ENCODE measurements at regions not wholly inside any gene's neighbourhood (a gene's known extent, or its start where the extent isn't known, plus 50 kb on each side); places are given as distances from the start of the nearest gene placed in this dataset.

GRCh38 chr21:27301220-27301619 is 334.3 kb upstream of the ADAMTS5 start:
- no peak overlapping the region for H3K4me2 ChIP-seq (ENCODE audit: low read length)

DNA sequence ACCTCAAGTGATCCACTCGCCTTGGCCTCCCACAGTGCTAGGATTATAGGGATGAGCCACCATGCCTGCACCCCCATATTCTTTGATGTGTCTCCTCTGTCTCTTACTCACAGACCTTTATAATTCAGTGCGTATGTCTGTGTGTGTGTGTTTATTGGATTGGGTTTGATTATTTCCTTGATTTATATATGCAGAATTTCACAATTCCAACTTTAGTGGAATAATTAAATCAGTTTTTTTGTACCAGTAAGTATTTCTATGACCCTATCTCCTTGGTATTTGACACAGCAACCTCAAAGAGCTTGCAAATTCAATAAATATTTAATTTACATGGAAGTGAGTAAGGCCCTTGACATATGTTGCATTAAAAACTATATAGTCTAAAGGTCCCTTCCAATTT is 333.9 kb upstream of the ADAMTS5 start:
- Histone ChIP-seq H3K79me2 (ENCODE audit: control insufficient read depth, low read length) (no peaks in the 10 kb centered on the region), H3K4me3 (ENCODE audit: low read length) (no peak overlapping the region), H3K27ac (ENCODE audit: low read depth, low read length) (no peak overlapping the region), H3K4me2 (ENCODE audit: low read length) (no peak overlapping the region), H3K27me3 (ENCODE audit: control insufficient read depth, low read length) (no peaks in the 10 kb centered on the region), H3K36me3 (ENCODE audit: control insufficient read depth, low read length) (no peaks in the 10 kb centered on the region), H4K20me1 (ENCODE audit: control insufficient read depth, insufficient read depth, low read depth, low read length) (no peaks in the 10 kb centered on the region), H3K9me3 (ENCODE audit: control insufficient read depth, insufficient read depth, low read length) (peaks cover 8% of the 10 kb centered on the region; the same call in 1 of the 2 replicates), H3K4me1 (ENCODE audit: control insufficient read depth, low read length) (no peaks in the 10 kb centered on the region), H3F3A (ENCODE audit: control insufficient read depth, insufficient read depth) (no peaks in the 10 kb centered on the region), H3K9me2 (replicated peaks; ENCODE audit: control insufficient read depth, low read length) (no peaks in the 10 kb centered on the region)
- TF ChIP-seq EZH2phosphoT487 (IDR thresholded peaks at IDR 0.05; ENCODE audit: borderline replicate concordance, low read length) = no peak
- no peak for TF ChIP-seq CTCF (IDR thresholded peaks at IDR 0.05; ENCODE audit: low read depth, low read length, poor library complexity, severe bottlenecking)

More at GRCh38 chr21:27301220-27301619, 334.3 kb upstream of the ADAMTS5 start:
- H3K9me2 ChIP-seq (replicated peaks; ENCODE audit: control insufficient read depth, low read length) = no peaks in the 10 kb centered on the region
- H3K27ac ChIP-seq (ENCODE audit: low read depth, low read length) = no peak overlapping the region
- H3K4me3 ChIP-seq (ENCODE audit: low read length) = no peak overlapping the region
- H3K36me3 ChIP-seq (ENCODE audit: control insufficient read depth, low read length) = no peaks in the 10 kb centered on the region
- H3K4me1 ChIP-seq (ENCODE audit: control insufficient read depth, low read length) = no peaks in the 10 kb centered on the region
- H3K9me3 ChIP-seq (ENCODE audit: control insufficient read depth, insufficient read depth, low read length) = peaks cover 8% of the 10 kb centered on the region; the same call in 1 of the 2 replicates
- TF ChIP-seq EZH2phosphoT487 (IDR thresholded peaks at IDR 0.05; ENCODE audit: borderline replicate concordance, low read length) = no peak
- TF ChIP-seq CTCF (IDR thresholded peaks at IDR 0.05; ENCODE audit: low read depth, low read length, poor library complexity, severe bottlenecking) = no peak
- no peaks in the 10 kb centered on the region for H3F3A ChIP-seq (ENCODE audit: control insufficient read depth, insufficient read depth)
- no peaks in the 10 kb centered on the region for H3K79me2 ChIP-seq (ENCODE audit: control insufficient read depth, low read length)
- no peaks in the 10 kb centered on the region for H4K20me1 ChIP-seq (ENCODE audit: control insufficient read depth, insufficient read depth, low read depth, low read length)
- H3K27me3 ChIP-seq (ENCODE audit: control insufficient read depth, low read length) = no peaks in the 10 kb centered on the region

GRCh38 chr21:27298465-27298864 is 331.6 kb upstream of the ADAMTS5 start:
- no peaks in the 10 kb centered on the region for H3K27me3 ChIP-seq (ENCODE audit: control insufficient read depth, low read length)
- no peak overlapping the region for H3K4me3 ChIP-seq (ENCODE audit: low read length)
- H3K36me3 ChIP-seq (ENCODE audit: control insufficient read depth, low read length) = no peaks in the 10 kb centered on the region
- no peaks in the 10 kb centered on the region for H4K20me1 ChIP-seq (ENCODE audit: control insufficient read depth, insufficient read depth, low read depth, low read length)
- no peak for TF ChIP-seq CTCF (IDR thresholded peaks at IDR 0.05; ENCODE audit: low read depth, low read length, poor library complexity, severe bottlenecking)
- TF ChIP-seq EZH2phosphoT487 (IDR thresholded peaks at IDR 0.05; ENCODE audit: borderline replicate concordance, low read length) = no peak
- no peaks in the 10 kb centered on the region for H3K9me2 ChIP-seq (replicated peaks; ENCODE audit: control insufficient read depth, low read length)
- no peak overlapping the region for H3K27ac ChIP-seq (ENCODE audit: low read depth, low read length)
- no peaks in the 10 kb centered on the region for H3K79me2 ChIP-seq (ENCODE audit: control insufficient read depth, low read length)
- peaks cover 4% of the 10 kb centered on the region; the same call in 1 of the 2 replicates for H3K9me3 ChIP-seq (ENCODE audit: control insufficient read depth, insufficient read depth, low read length)
- no peaks in the 10 kb centered on the region for H3K4me1 ChIP-seq (ENCODE audit: control insufficient read depth, low read length)
- no peak overlapping the region for H3K4me2 ChIP-seq (ENCODE audit: low read length)
- no peaks in the 10 kb centered on the region for H3F3A ChIP-seq (ENCODE audit: control insufficient read depth, insufficient read depth)
